GM20000 (cell line): ENCODE measurements at regions not wholly inside any gene's neighbourhood (a gene's known extent, or its start where the extent isn't known, plus 50 kb on each side); places are given as distances from the start of the nearest gene placed in this dataset.

Experiments
- DNase-seq: peaks from one replicate; pipeline ENCODE4 v3.0.0; 2012; ENCODE audit warnings: low spot score
- TF ChIP-seq, protein P1 (sequence below): IDR thresholded peaks from 2 replicates; pipeline ENCODE4 v1.5.1; 2012; ENCODE audit warnings: mild to moderate bottlenecking, control low read depth; ENCODE audit errors: extremely low read depth, missing control alignments

- no peak for DNase-seq
- TF ChIP-seq, protein P1, sequence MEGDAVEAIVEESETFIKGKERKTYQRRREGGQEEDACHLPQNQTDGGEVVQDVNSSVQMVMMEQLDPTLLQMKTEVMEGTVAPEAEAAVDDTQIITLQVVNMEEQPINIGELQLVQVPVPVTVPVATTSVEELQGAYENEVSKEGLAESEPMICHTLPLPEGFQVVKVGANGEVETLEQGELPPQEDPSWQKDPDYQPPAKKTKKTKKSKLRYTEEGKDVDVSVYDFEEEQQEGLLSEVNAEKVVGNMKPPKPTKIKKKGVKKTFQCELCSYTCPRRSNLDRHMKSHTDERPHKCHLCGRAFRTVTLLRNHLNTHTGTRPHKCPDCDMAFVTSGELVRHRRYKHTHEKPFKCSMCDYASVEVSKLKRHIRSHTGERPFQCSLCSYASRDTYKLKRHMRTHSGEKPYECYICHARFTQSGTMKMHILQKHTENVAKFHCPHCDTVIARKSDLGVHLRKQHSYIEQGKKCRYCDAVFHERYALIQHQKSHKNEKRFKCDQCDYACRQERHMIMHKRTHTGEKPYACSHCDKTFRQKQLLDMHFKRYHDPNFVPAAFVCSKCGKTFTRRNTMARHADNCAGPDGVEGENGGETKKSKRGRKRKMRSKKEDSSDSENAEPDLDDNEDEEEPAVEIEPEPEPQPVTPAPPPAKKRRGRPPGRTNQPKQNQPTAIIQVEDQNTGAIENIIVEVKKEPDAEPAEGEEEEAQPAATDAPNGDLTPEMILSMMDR = no peak
Measured at GRCh38 chr6:44594481-44594880, 207.0 kb downstream of the CDC5L start.

DNA sequence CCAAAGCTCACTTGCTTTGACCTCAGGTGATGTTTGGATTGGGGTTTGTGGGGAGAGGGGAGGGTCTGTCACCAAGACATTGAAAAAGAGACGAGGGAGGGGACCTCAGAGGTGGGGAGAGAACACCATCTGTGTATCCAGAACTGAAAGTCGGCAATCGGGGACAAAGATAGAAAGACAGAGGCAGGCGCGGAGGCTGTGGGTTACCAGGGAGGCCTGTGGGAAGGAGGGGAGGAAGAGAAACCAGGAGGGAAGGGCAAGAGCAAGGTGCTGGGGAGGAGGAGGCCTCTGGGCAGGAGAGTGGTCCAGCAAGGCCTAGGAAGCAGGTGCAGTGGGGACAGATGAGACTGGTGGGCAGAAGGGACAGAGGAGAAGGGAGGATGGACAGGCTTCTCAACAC, 211.2 kb downstream of the CDC5L start:
- DNase-seq = no peak
- TF ChIP-seq, protein P1 = no peak

DNA sequence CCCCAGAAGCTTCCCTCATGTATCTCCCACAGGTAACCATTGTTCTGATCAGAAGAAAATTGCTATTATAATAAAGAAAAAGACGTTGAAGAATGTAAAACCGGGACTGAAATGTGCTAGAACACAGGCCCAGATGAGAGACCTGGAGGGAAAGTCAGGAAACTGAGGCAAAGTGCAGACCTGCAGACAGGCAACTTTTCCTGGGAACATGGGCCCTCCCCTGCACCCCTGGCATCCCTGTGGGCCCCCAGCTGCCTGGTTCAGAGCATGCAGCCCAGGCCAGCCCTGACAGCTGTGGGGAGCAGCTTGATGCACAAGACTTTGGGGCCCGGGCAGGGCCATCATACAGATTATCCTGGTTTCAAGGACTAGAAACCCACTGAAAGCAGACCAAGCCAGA, 212.2 kb downstream of the CDC5L start:
- TF ChIP-seq, protein P1 = no peak

DNA sequence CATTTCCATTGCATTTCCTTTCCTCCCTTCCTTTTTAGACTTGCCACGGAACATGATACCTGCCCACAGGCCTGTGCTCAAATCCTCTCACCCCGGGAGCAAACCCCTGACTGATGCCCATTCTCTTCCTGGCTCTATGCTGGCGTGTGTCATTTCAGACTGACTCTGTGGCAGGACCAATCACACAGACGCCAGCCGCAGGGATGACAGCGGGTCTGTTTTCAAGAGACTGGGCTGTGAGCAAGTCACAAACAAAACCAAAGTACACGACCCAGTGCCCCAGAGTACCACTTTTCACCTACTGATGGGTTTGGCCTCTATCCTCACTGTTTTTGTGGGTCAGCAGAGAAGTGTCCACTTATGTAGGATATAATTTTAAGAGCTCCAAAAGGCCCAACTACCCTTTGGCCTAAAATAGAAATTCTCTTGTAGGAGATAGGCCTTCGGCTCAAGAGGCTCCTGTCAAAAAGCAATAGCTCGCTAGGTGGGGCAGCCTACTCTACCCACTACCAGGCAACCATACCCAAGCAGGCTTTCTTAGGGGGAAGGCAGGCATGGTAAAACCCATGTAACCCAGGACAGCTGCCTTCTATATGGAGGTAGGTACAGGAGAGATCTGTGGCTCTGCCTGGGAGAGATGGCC, 215.7 kb downstream of the CDC5L start:
- DNase-seq = no peak
- TF ChIP-seq, protein P1 = no peak

More for the DNA sequence above, 212.2 kb downstream of the CDC5L start:
- no peak for DNase-seq

DNA sequence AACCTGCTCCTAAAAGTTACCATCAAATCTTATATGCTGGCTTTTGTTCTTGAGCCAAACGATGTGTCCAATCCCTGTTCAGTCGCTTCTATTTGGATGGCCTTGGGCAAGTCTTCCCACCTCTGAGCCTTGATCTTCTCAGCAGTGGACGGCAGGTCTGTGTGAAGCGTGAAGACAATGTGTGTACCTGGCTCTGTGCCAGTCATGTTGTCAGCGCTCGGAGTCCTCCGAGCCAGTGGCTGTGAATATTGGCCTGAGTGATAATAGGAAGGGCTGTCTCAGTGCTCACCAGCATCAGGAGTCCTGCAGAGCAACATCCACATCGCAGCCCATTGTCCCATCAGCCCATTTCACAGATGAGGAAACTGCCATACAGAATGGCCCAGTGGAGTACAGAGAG, 219.0 kb downstream of the CDC5L start:
- DNase-seq = no peak
- TF ChIP-seq, protein P1 = no peak

DNA sequence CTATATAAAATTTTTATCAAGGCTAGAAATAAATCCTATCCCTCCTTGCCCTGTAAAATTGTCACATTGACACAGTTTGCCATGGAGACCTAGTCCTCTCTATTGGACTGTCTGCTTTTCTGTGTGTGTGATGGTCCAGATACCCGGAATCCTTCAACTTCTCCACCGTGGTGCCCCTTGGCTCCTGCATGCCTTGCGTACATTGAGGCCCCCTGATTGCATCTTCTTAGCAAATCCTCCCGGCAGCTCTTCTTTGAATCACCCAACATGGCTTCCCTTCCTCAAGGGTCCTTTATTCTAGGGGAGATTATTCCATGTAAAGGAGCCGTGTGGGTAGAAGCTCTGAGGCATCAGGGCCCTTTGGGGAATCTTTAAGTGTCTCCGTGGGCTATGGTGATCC, 219.5 kb downstream of the CDC5L start:
- DNase-seq = no peak
- TF ChIP-seq, protein P1 = no peak

DNA sequence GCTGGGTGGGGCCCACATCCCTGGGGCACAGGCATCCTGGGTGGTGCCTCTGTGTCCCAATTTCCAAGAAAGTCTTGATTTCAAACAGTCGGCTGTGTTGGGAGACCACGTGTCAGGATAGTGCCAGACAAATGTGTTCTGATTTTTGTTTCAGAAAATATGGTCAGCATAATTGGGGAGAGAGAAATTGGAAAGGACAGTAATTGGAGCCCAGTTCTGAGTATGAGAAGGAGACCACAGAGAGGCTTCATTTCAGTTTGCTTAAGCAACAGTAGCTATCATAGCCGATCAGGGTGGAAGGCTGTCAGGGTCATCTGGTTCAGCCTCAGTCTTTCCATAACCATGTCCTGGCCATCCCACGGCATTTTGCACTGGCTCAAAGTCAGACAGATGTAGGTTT, 220.7 kb downstream of the CDC5L start:
- no peak for DNase-seq
- TF ChIP-seq, protein P1 = no peak
